GM21390 (cell line): ENCODE measurements at regions not wholly inside any gene's neighbourhood (a gene's known extent, or its start where the extent isn't known, plus 50 kb on each side); places are given as distances from the start of the nearest gene placed in this dataset.
"Not testable (repeated sequence)": the region's sequence is repeated elsewhere in the genome, so short reads cannot be mapped to it uniquely, and the experiment has no call there.

ENCODE experiments used
- ATAC-seq: cut with Tn5 transposase; IDR thresholded peaks from one replicate; pipeline ENCODE4 v1.9.1; 2021; ENCODE audit not compliant: unreplicated experiment

GRCh38 chr15:98085003-98085639 is 124.6 kb downstream of the ARRDC4 start:
- peak; percentile 54 for ATAC-seq

GRCh38 chr15:98088307-98088945 is 127.9 kb downstream of the ARRDC4 start:
- not testable (repeated sequence) for ATAC-seq

GRCh38 chr15:98089352-98089751 is 128.8 kb downstream of the ARRDC4 start:
- not testable (repeated sequence) for ATAC-seq

- not testable (repeated sequence) for ATAC-seq
Measured at GRCh38 chr15:98097986-98098385, 137.5 kb downstream of the ARRDC4 start.

GRCh38 chr15:98100606-98101005 is 140.1 kb downstream of the ARRDC4 start:
- not testable (repeated sequence) for ATAC-seq

DNA sequence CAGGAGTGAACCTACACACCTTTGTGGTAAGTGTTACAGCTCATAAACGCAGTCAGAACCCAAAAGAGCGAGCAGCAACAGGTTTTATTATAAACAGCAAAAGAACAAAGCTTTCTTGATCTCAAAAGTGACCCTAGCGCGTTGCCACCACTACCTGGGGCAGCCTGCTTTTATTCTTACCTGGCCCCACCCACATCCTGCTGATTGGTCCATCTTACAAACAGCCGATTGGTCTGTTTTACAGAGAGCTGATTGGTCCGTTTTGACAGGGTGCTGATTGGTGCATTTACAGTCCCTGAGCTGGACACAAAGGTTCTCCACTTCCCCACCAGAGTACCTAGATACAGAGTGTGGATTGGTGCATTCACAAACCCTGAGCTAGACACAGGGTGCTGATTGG is 143.1 kb downstream of the ARRDC4 start:
- no peak for ATAC-seq

GRCh38 chr15:98104386-98105151 is 144.1 kb downstream of the ARRDC4 start:
- ATAC-seq = not testable (repeated sequence)

- not testable (repeated sequence) for ATAC-seq
Measured at GRCh38 chr15:98106615-98107194, 146.2 kb downstream of the ARRDC4 start.

DNA sequence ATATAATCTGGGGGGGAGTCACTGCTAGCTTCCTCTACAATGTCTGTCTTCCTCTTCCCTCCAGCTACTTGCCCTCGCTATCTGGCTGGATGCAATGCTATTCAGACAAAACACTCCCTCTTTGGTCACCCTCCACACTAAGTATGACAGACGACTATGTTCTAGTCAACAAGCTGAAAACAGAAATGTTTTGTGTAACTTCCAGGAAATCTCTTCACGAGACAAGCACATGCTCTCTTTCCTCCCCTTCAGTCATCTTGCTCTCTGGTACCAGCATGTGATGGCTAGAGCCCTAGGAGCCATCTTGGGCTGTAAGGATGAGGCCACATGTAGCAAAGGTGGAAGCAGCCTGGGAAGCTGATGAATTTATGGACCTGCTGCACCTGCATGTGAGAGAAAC is 151.3 kb downstream of the ARRDC4 start:
- ATAC-seq = no peak

DNA sequence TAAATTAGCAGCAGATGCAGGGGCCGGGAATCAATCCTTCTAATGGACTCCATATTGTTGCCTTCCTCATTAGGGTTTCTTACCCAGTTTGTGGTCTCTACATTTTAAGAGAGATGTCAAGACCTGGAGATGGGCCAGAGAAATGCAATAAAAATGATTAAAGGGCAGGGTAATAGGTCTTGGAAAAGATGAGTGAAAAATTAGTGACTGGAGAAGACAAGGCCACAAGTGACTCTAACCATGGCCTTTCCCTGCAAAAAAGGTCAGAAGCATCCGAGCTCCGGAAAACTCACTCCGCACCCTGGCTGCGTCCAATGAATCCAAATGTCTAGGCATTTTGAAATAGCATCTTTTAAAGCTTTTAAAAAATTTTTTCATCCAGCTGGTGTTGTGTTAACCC is 152.8 kb downstream of the ARRDC4 start:
- ATAC-seq = no peak

DNA sequence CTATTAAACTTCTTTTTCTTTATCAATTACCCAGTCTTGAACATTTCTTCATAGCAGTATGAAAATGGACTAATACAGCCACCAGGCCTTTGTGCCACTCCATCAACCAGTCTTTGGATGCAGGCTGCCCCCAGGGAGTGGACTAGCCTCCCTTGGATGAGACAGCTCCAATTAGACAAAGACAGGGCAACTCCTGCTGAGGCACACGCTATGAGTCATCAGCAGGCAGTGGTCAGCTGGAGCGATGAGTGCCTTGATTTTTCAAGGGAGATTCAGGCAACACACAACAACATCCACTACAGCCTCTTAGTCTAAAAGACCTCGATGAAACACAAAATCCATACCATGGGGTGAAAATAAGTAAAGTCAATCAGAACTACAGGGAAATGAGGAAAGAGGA is 160.1 kb downstream of the ARRDC4 start:
- ATAC-seq = no peak

- no peak for ATAC-seq
Measured at GRCh38 chr15:98121536-98121935, 161.0 kb downstream of the ARRDC4 start.

GRCh38 chr15:98121957-98122356 is 161.5 kb downstream of the ARRDC4 start:
- no peak for ATAC-seq

DNA sequence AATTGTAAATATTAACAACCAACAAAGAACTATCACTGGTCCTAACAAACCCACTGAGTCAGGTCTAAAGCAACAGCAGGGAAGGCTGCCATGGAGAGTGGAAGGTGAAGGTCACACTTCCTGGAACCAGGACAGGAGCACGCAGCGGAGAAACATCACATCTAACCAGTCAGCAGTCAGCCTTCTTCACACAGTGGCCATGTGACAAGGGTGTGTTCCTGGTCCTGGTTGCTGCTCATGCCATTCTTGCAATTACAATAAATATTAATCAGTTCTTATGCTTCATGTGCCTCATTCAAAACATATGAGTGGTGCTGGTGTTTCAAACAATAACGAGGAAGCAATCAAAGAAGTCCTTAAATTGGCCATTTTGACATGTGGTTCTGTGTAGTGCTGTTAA is 162.8 kb downstream of the ARRDC4 start:
- no peak for ATAC-seq

- ATAC-seq = no peak
Measured at GRCh38 chr15:98123834-98124233, 163.3 kb downstream of the ARRDC4 start.

- ATAC-seq = no peak
Measured at GRCh38 chr15:98124581-98124980, 164.1 kb downstream of the ARRDC4 start.

DNA sequence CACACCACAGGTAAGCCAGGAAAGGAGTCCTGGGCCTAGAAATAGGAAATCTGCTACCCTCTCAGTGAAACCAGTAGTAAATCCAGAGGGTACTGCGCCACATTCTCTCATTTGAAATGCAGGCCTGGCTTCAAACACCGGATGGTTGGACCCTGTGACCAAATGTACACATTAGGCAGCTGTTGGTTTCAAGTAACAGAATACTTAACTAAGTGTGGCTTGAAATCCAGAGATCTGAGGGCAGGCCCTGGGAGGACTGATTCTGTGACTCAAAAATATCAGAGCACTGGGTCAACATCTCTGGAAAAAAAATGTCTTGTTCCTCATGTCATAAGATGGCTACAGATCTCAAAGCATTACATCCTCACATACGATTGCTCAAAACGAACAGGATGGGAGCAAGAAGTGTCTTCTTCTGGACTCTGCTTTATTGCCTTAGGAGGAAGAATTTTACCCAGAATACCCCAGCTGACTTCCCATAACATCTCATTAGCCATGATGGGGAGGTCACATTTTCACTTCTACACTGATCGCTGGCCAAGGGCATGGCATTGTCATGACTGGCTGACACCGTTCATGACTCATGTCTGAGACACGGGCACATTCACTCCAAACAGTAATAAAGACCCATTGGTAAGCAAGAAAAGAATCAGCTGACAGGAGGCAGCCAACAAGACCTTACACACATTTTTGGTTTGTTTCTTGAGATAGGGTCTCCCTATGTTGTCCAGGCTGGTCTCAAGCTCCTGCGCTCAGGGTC is 166.0 kb downstream of the ARRDC4 start:
- no peak for ATAC-seq

- ATAC-seq = no peak
Measured at GRCh38 chr15:98127586-98127985, 167.1 kb downstream of the ARRDC4 start.

- no peak for ATAC-seq
Measured at GRCh38 chr15:98131924-98132323, 171.4 kb downstream of the ARRDC4 start.

GRCh38 chr15:98134905-98135304 is 174.4 kb downstream of the ARRDC4 start:
- no peak for ATAC-seq

DNA sequence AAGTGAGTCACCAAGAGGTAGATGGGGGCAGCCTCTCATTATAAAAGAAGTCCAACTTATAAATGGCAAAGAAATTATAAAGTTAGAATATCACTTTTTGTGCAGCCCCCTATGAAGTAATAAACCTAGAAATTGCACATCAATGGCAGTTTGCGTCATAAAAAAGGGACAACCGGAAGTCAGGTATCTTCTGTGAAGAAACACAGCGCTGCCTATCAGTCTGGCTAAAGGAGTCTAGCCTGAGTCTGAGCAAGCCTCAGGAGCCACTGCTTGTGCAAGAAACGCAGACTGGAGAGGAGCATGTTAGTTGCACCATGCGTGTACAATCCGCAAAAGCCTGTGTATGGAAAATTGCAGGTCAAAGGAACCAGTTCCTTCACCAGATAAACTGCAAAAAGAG is 178.4 kb downstream of the ARRDC4 start:
- ATAC-seq = no peak
